ENCODE measurements at regions not wholly inside any gene's neighbourhood (a gene's known extent, or its start where the extent isn't known, plus 50 kb on each side); places are given as distances from the start of the nearest gene placed in this dataset.

DNA sequence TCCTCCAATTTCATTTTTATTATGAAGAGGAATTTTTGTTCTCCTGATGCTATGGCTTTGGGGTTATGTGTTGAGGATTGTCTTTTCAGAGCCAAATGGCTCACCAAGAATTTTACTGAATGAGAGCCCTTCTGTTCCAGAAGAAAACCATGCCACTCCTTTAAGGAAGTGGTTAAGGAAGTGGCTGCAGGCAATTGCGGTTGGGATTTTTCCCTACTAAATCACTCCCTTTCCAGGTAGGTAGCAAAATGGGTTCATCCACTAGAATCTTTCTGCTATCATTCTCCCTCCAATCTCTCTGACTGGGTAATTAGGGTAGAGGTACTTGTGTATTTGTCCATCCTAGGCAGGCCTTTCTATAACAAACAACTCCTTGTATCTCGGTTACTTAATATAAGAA, 163.1 kb downstream of the TTC8 start:
- ATAC-seq (no peak), DNase-seq (no peak)
- Histone ChIP-seq H3K9me3 (no peaks in the 10 kb centered on the region), H3K4me1 (no peaks in the 10 kb centered on the region), H3K27me3 (no peaks in the 10 kb centered on the region), H3K36me3 (replicated peaks in 1 of 2; ENCODE audit: insufficient read depth in 1 of 2, low read depth in 2 of 2) (no peaks in the 10 kb centered on the region), H3K4me3 (no peak overlapping the region), H3K27ac (no peak overlapping the region)
- 69 to 93% methylated on average over 2 of the region's 2 CpGs for WGBS, 2 donors
- intact Hi-C loops (cut with DNase I), result no loop called here
- TF ChIP-seq, protein P1, sequence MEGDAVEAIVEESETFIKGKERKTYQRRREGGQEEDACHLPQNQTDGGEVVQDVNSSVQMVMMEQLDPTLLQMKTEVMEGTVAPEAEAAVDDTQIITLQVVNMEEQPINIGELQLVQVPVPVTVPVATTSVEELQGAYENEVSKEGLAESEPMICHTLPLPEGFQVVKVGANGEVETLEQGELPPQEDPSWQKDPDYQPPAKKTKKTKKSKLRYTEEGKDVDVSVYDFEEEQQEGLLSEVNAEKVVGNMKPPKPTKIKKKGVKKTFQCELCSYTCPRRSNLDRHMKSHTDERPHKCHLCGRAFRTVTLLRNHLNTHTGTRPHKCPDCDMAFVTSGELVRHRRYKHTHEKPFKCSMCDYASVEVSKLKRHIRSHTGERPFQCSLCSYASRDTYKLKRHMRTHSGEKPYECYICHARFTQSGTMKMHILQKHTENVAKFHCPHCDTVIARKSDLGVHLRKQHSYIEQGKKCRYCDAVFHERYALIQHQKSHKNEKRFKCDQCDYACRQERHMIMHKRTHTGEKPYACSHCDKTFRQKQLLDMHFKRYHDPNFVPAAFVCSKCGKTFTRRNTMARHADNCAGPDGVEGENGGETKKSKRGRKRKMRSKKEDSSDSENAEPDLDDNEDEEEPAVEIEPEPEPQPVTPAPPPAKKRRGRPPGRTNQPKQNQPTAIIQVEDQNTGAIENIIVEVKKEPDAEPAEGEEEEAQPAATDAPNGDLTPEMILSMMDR (IDR thresholded peaks at IDR 0.05), result no peak
- TF ChIP-seq POLR2A (IDR thresholded peaks at IDR 0.05), result no peak

DNA sequence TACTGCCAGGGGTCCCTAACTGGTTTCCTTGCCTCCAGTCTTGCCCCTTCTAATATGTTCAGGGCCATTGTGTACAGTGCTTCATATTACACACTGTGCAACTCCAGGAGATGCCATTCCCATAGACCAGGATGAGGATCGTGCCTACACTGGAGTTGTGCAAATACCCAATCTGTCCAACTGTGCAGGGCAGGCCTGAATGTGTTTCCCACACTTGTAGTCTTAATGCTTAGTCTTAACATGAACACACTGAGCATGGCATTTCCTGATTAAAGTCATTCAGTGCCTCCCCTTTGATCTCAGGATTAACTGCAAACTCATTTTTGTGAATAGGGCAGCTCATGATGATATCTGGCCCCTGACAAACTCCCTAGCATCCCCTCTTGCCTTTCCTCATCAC, 165.5 kb downstream of the TTC8 start:
- 61 to 88% methylated on average over 1 of the region's 1 CpG for WGBS, 2 donors
- TF ChIP-seq POLR2A (IDR thresholded peaks at IDR 0.05), result no peak
- TF ChIP-seq, protein P1 (IDR thresholded peaks at IDR 0.05), result no peak

DNA sequence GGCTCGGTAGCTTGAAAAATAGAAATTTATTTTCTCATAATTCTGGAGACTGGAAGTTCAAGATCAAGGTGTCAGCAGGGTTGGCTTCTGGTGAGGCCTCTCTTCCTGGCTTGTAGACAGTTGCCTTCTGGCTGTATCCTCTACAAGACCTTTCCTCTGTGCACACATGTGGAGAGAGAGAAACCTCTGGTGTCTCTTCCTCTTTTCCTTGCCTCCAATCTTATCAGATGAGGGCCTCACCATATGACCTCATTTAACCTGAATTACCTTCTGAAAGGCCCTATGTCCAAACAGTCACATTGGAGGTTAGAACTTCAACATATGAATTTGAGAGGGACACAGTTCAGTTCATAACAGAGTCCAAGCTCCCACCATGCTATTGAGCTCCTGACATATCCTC, 166.4 kb downstream of the TTC8 start:
- 60 to 78% methylated on average over 1 of the region's 1 CpG for WGBS, 2 donors
- H3K9me3 ChIP-seq, result no peaks in the 10 kb centered on the region
- no peak for DNase-seq
- no peak overlapping the region for H3K27ac ChIP-seq
- no peaks in the 10 kb centered on the region for H3K27me3 ChIP-seq
- ATAC-seq, result no peak
- H3K4me3 ChIP-seq, result no peak overlapping the region
- no peaks in the 10 kb centered on the region for H3K36me3 ChIP-seq (replicated peaks in 1 of 2; ENCODE audit: insufficient read depth in 1 of 2, low read depth in 2 of 2)
- intact Hi-C loops (cut with DNase I), result no loop called here
- TF ChIP-seq, protein P1 (IDR thresholded peaks at IDR 0.05), result no peak
- TF ChIP-seq POLR2A (IDR thresholded peaks at IDR 0.05), result no peak
- no peaks in the 10 kb centered on the region for H3K4me1 ChIP-seq

More for the DNA sequence above, 165.5 kb downstream of the TTC8 start:
- Histone ChIP-seq H3K4me1 (no peaks in the 10 kb centered on the region), H3K27ac (no peak overlapping the region), H3K27me3 (no peaks in the 10 kb centered on the region), H3K4me3 (no peak overlapping the region), H3K36me3 (replicated peaks in 1 of 2; ENCODE audit: insufficient read depth in 1 of 2, low read depth in 2 of 2) (no peaks in the 10 kb centered on the region), H3K9me3 (no peaks in the 10 kb centered on the region)
- ATAC-seq (no peak), DNase-seq (no peak)
- intact Hi-C loops (cut with DNase I), result no loop called here

DNA sequence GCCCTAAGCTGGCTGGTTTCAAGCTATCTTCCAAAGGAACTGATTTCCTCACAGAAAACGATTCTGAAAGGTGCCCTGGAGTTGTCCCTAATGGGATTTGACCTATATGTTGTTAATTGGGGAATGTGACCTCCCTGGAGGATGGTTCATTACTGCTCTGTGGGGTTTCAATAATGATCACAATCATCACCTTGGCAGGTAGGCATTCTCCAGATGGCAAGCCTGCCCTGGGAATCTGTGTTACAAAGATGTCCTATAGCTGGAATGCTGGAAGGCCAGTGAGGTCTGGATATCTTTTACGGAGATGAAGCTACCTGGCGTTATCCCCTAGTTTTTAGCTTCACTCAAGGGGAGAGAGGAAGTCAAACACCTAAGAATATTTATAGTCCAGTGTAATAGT, 167.6 kb downstream of the TTC8 start:
- no peak overlapping the region for H3K27ac ChIP-seq
- 46 to 48% methylated on average over 3 of the region's 3 CpGs for WGBS, 2 donors
- H3K27me3 ChIP-seq, result no peaks in the 10 kb centered on the region
- TF ChIP-seq, protein P1 (IDR thresholded peaks at IDR 0.05), result no peak
- no peak for TF ChIP-seq POLR2A (IDR thresholded peaks at IDR 0.05)
- H3K4me3 ChIP-seq, result no peak overlapping the region
- H3K4me1 ChIP-seq, result no peaks in the 10 kb centered on the region
- ATAC-seq (no peak), DNase-seq (no peak)
- no peaks in the 10 kb centered on the region for H3K36me3 ChIP-seq (replicated peaks in 1 of 2; ENCODE audit: insufficient read depth in 1 of 2, low read depth in 2 of 2)
- intact Hi-C loops (cut with DNase I), result no loop called here
- no peaks in the 10 kb centered on the region for H3K9me3 ChIP-seq

DNA sequence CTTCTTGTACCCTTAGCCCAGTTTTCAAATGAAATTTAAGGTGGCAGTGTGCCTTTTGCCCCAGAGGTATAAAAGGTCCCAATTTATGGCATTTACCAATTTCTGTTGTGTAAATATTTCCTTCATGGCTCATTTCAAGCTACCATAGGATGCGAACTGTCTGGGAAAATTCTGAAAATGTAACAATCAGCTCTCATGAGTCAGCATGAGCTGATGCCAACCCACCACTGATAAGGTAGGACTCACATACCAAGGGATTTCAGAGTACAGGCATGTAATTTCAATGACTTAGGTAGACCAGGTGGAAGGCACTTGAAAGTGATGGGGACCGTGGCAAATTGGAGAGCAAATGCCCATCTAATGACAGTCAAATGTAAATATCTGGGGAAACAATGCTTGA, 169.5 kb downstream of the TTC8 start:
- 65 to 68% methylated on average over 2 of the region's 2 CpGs for WGBS, 2 donors
- ATAC-seq (no peak), DNase-seq (no peak)
- no peaks in the 10 kb centered on the region for H3K9me3 ChIP-seq
- H3K27me3 ChIP-seq, result no peaks in the 10 kb centered on the region
- no peak overlapping the region for H3K4me3 ChIP-seq
- TF ChIP-seq, protein P1 (IDR thresholded peaks at IDR 0.05), result no peak
- no peak for TF ChIP-seq POLR2A (IDR thresholded peaks at IDR 0.05)
- no peaks in the 10 kb centered on the region for H3K36me3 ChIP-seq (replicated peaks in 1 of 2; ENCODE audit: insufficient read depth in 1 of 2, low read depth in 2 of 2)
- intact Hi-C loops (cut with DNase I), result no loop called here
- H3K27ac ChIP-seq, result no peak overlapping the region
- H3K4me1 ChIP-seq, result no peaks in the 10 kb centered on the region

All from body of pancreas (tissue), 4 donors.